ENCODE measurements at regions not wholly inside any gene's neighbourhood (a gene's known extent, or its start where the extent isn't known, plus 50 kb on each side); places are given as distances from the start of the nearest gene placed in this dataset.
"Not testable (repeated sequence)": the region's sequence is repeated elsewhere in the genome, so short reads cannot be mapped to it uniquely, and the experiment has no call there.

GRCh38 chr7:49100908-49101740 is 176.8 kb downstream of the CDC14C start:
- not testable (repeated sequence) for DNase-seq

- no peak for DNase-seq
These were observed 178.1 kb downstream of the CDC14C start for GRCh38 chr7:49102411-49102810.

GRCh38 chr7:49111706-49112105 is 187.4 kb downstream of the CDC14C start:
- no peak for DNase-seq

GRCh38 chr7:49112222-49112621 is 187.9 kb downstream of the CDC14C start:
- no peak for DNase-seq

GRCh38 chr7:49112647-49113046 is 188.3 kb downstream of the CDC14C start:
- DNase-seq, result no peak

GRCh38 chr7:49119706-49120105 is 195.4 kb downstream of the CDC14C start:
- no peak for DNase-seq

- no peak for DNase-seq
These were observed 200.9 kb downstream of the CDC14C start for GRCh38 chr7:49125246-49125645.

- no peak for DNase-seq
These were observed 203.1 kb downstream of the CDC14C start for GRCh38 chr7:49127359-49127913.

GRCh38 chr7:49137978-49138377 is 213.6 kb downstream of the CDC14C start:
- DNase-seq, result no peak

- no peak for DNase-seq
These were observed 226.1 kb downstream of the CDC14C start for GRCh38 chr7:49150486-49150885.

- DNase-seq, result no peak
These were observed 226.8 kb downstream of the CDC14C start for GRCh38 chr7:49151146-49151545.

GRCh38 chr7:49158321-49158720 is 234.0 kb downstream of the CDC14C start:
- no peak for DNase-seq

GRCh38 chr7:49159536-49159935 is 235.2 kb downstream of the CDC14C start:
- no peak for DNase-seq

GRCh38 chr7:49166441-49166840 is 242.1 kb downstream of the CDC14C start:
- DNase-seq, result no peak

GRCh38 chr7:49172639-49173038 is 248.3 kb downstream of the CDC14C start:
- no peak for DNase-seq

- DNase-seq, result no peak
These were observed 250.0 kb downstream of the CDC14C start for GRCh38 chr7:49174396-49174795.

GRCh38 chr7:49187543-49188268 is 263.4 kb downstream of the CDC14C start:
- DNase-seq, result no peak

GRCh38 chr7:49228426-49229098 is 304.2 kb downstream of the CDC14C start:
- no peak for DNase-seq

GRCh38 chr7:49229246-49229645 is 304.9 kb downstream of the CDC14C start:
- DNase-seq, result no peak

- DNase-seq, result no peak
These were observed 319.2 kb downstream of the CDC14C start for GRCh38 chr7:49243521-49243920.

GRCh38 chr7:49244543-49244942 is 320.2 kb downstream of the CDC14C start:
- no peak for DNase-seq

GRCh38 chr7:49245062-49245461 is 320.7 kb downstream of the CDC14C start:
- no peak for DNase-seq

- DNase-seq, result no peak
These were observed 323.4 kb downstream of the CDC14C start for GRCh38 chr7:49247759-49248158.

All from fibroblast of skin of scalp (primary cell).